WI38 (cell line): ENCODE measurements at regions not wholly inside any gene's neighbourhood (a gene's known extent, or its start where the extent isn't known, plus 50 kb on each side); places are given as distances from the start of the nearest gene placed in this dataset.

Source experiments
- H3K4me3 ChIP-seq: 2 replicates; pipeline ENCODE4 v1.5.1; 2011; ENCODE audit warnings: low read depth, mild to moderate bottlenecking, control low read depth, low read length
- TF ChIP-seq, protein P1 (sequence below): IDR thresholded peaks from 2 replicates; pipeline ENCODE4 v1.5.1; 2012; ENCODE audit warnings: low read depth, mild to moderate bottlenecking, control low read depth, low read length

DNA sequence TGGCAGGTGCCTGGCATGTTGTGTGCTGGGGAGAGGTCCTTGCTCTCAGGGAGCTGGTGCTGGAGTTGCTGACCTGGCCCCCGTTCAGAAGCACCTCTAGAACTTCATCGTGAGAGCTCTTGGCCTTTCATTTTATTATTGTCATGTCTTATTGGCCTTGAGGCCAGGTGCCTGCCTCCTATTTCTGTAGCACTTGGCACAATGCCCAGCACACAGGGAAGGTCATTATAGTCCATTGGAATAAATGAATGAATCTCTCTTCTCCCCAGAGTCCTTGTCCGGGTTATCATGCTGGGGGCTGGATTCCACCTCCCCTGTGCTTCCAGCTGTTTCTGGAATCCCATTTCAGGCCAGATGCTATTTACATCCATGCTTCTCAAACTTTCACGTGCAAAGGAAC lies 169.2 kb downstream of the HAPSTR1 start:
- TF ChIP-seq, protein P1, sequence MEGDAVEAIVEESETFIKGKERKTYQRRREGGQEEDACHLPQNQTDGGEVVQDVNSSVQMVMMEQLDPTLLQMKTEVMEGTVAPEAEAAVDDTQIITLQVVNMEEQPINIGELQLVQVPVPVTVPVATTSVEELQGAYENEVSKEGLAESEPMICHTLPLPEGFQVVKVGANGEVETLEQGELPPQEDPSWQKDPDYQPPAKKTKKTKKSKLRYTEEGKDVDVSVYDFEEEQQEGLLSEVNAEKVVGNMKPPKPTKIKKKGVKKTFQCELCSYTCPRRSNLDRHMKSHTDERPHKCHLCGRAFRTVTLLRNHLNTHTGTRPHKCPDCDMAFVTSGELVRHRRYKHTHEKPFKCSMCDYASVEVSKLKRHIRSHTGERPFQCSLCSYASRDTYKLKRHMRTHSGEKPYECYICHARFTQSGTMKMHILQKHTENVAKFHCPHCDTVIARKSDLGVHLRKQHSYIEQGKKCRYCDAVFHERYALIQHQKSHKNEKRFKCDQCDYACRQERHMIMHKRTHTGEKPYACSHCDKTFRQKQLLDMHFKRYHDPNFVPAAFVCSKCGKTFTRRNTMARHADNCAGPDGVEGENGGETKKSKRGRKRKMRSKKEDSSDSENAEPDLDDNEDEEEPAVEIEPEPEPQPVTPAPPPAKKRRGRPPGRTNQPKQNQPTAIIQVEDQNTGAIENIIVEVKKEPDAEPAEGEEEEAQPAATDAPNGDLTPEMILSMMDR: no peak
- no peak overlapping the region for H3K4me3 ChIP-seq

DNA sequence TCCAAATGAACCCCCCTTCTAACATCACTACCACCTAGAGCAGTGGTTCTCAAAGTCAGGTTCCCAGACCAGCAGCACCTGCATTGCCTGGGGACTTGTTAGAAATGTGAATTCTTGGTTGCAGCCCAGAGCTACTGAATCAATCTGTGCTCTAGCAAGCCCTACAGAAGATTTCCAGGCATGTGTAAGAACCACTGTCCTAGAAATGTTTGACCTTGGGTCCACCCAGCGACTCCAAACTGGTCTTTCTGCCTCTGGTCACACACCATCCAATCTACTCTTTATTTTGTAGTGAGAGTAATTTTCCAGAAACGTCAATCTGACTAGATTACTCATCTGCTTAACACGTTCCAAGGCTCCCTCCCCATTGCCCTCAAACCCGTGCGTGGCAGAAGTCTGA lies 169.9 kb downstream of the HAPSTR1 start:
- TF ChIP-seq, protein P1: no peak
- H3K4me3 ChIP-seq: no peak overlapping the region

DNA sequence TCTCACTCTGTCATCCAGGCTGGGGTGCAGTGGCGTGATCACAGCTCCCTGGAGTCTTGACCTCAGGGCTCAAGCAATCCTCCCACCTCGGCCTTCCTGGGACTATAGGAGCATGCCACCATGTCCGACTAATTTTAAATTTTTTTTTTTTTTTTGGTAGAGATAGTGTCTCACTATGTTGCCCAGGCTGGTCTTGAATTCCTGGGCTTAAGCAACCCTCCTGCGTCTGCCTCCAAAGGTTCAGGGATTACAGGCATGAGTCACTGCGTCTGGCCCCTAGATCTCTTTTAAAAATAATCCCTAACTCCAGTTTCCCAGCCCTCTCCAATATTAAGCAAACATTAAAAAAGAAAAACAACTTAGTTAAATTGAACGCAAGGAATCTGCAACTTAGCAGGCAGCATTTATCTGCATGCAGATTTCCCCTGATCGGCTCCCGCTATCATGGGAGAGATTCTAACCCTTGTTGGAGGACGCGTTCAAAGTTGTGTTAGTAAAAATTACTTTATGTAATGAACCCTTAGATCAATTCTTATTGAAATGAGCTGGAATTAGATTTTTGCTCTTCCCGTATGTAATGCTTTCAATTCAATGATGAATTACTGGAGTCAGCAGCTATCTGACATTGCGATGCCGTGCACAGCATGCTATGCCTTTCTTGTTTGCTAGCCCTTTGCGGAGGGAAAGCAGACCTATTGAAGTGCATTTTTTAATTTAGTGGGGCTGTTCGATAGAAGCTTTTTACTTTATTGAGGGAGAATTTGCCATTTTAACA lies 171.7 kb downstream of the HAPSTR1 start:
- TF ChIP-seq, protein P1: no peak

DNA sequence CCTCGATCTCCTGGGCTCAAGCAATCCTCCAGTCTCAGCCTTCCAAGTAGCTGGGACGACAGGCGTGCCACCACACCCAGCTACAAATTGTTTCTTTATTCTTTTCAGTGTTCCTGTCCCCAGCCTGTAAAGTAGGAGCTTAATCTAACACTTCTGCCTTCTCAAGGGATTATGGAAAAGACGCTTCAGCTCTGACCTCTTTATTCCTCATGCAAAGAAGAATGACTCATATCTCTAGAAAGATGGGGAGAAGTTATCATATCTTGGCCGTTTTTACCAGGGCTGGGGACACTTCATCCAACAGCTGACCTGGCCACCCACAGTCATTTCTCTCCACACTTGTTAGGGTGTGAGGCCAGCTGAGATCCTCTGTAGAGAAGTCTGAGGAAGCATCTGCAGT lies 172.6 kb downstream of the HAPSTR1 start:
- TF ChIP-seq, protein P1: no peak
- no peak overlapping the region for H3K4me3 ChIP-seq

More for the DNA sequence above, 171.7 kb downstream of the HAPSTR1 start:
- H3K4me3 ChIP-seq: no peak overlapping the region

DNA sequence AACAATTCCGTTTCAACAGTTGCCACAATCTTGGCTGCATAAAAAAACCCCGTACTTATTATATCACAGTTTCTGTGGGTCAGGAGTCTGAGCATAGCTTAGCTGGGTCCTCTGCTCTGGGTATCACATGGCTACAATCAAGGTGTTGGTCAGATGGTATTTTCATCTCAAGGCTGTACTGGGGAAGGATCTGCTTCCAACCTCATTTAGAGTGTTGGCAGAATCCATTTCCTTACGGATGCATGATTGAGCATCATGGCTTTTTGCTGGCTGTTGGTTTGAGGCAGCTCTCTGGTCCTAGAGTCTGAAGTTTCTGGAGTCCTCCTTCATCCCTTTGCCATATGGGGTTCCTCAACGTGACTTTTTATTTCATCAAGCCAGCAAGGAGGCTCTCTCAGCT lies 177.0 kb downstream of the HAPSTR1 start:
- TF ChIP-seq, protein P1: no peak
- H3K4me3 ChIP-seq: no peak overlapping the region

DNA sequence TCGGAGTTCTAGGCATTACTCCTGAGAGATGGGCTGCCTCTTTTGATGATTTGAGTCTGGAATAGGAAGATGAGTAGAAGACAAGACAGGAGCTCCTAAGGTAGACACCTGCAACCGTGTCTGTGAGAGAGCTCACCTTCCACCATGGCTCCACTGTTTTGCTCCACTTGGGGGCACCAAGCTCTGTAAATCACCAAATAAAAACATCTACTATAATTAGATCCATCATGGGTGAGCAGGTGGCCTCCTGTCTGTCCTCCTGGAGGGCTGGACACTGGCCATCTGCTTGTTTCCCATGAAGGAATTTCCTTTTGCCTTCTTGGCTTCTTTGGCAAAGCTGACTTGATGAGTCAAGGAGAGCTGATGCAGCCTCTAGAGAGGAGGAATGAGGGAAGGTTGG lies 179.0 kb downstream of the HAPSTR1 start:
- H3K4me3 ChIP-seq: no peak overlapping the region

DNA sequence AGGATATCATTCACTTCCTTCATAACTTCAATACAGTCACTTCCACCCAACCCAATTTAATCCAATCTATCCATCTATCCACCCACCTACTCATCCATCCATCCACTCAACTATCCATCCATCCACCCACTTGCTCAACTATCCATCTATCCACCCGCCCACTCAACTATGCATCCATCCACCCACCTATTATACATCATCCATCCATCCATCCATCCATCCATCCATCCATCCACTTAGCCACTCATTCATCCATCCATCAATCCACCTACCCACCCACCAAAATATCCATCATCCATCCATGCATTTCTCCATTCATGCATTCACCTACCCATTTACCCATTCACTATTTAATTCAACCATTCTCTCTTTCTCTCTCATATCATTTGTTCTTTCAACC lies 179.5 kb downstream of the HAPSTR1 start:
- H3K4me3 ChIP-seq: no peak overlapping the region
- TF ChIP-seq, protein P1: no peak

More for the DNA sequence above, 179.0 kb downstream of the HAPSTR1 start:
- TF ChIP-seq, protein P1: no peak
